HG03354 (cell line): ENCODE measurements at regions not wholly inside any gene's neighbourhood (a gene's known extent, or its start where the extent isn't known, plus 50 kb on each side); places are given as distances from the start of the nearest gene placed in this dataset.

ENCODE experiments used
- ATAC-seq: cut with Tn5 transposase; IDR thresholded peaks from one replicate; pipeline ENCODE4 v1.9.1; 2021; ENCODE audit warnings: mild to moderate bottlenecking; ENCODE audit not compliant: unreplicated experiment, poor library complexity, severe bottlenecking

GRCh38 chr4:28868841-28869240 lies 1851.3 kb upstream of the PCDH7 start:
- no peak for ATAC-seq

GRCh38 chr4:28879178-28879577 lies 1841.0 kb upstream of the PCDH7 start:
- ATAC-seq = no peak

- ATAC-seq = no peak
Measured at GRCh38 chr4:28879900-28880299, 1840.3 kb upstream of the PCDH7 start.

- no peak for ATAC-seq
Measured at GRCh38 chr4:28883211-28883610, 1837.0 kb upstream of the PCDH7 start.

GRCh38 chr4:28886934-28887333 lies 1833.2 kb upstream of the PCDH7 start:
- ATAC-seq = no peak

- no peak for ATAC-seq
Measured at GRCh38 chr4:28890949-28891775, 1829.0 kb upstream of the PCDH7 start.

GRCh38 chr4:28913466-28913865 lies 1806.7 kb upstream of the PCDH7 start:
- ATAC-seq = no peak

- ATAC-seq = no peak
Measured at GRCh38 chr4:28916585-28916984, 1803.6 kb upstream of the PCDH7 start.

GRCh38 chr4:28918871-28919270 lies 1801.3 kb upstream of the PCDH7 start:
- ATAC-seq = no peak

GRCh38 chr4:28921886-28922285 lies 1798.3 kb upstream of the PCDH7 start:
- no peak for ATAC-seq

GRCh38 chr4:28926156-28926555 lies 1794.0 kb upstream of the PCDH7 start:
- ATAC-seq = no peak

- no peak for ATAC-seq
Measured at GRCh38 chr4:28942631-28943030, 1777.5 kb upstream of the PCDH7 start.

- no peak for ATAC-seq
Measured at GRCh38 chr4:28947374-28947773, 1772.8 kb upstream of the PCDH7 start.

- no peak for ATAC-seq
Measured at GRCh38 chr4:28948501-28948900, 1771.7 kb upstream of the PCDH7 start.

- no peak for ATAC-seq
Measured at GRCh38 chr4:28966982-28967381, 1753.2 kb upstream of the PCDH7 start.

- ATAC-seq = no peak
Measured at GRCh38 chr4:28973587-28974350, 1746.4 kb upstream of the PCDH7 start.

GRCh38 chr4:28976369-28976768 lies 1743.8 kb upstream of the PCDH7 start:
- ATAC-seq = no peak

GRCh38 chr4:29002151-29002550 lies 1718.0 kb upstream of the PCDH7 start:
- ATAC-seq = no peak

GRCh38 chr4:29005838-29006237 lies 1714.3 kb upstream of the PCDH7 start:
- no peak for ATAC-seq

- no peak for ATAC-seq
Measured at GRCh38 chr4:29009908-29010307, 1710.3 kb upstream of the PCDH7 start.

GRCh38 chr4:29013341-29013740 lies 1706.8 kb upstream of the PCDH7 start:
- no peak for ATAC-seq
